ENCODE measurements at regions not wholly inside any gene's neighbourhood (a gene's known extent, or its start where the extent isn't known, plus 50 kb on each side); places are given as distances from the start of the nearest gene placed in this dataset.

DNA sequence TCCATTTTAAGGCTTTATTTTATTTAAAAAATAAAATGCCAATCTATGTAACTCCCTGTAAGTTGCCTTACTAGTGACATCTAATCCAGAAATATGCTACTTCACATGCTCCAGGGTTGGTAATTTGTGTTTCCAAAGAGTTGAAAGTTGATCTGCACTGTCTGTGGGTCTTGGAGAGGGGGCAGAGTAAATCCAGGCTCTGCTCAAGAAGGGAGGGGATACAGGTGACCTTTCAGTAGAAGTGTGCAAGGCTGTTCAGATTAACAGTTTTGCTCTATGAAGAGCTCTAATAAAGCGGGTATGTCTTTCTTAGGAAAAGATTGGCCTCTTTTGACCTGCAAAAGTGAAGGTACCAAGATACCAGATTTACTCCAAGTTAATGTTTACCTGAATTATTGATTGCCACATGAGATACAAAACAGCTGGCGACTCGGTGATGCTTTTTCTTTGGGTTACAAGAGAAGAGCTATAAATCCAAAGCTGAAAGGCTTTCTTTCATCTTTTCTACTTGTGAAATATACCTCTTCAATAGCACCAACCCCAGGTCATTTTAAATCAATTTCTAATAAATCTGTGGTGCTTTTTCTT is 75.6 kb upstream of the FLRT2 start:
- DNase-seq = no peak
- Histone ChIP-seq H3K4me3 (no peak overlapping the region), H3K27me3 (no peaks in the 10 kb centered on the region), H3K36me3 (no peaks in the 10 kb centered on the region), H3K27ac (no peak overlapping the region), H3K9me3 (no peaks in the 10 kb centered on the region), H3K4me1 (no peaks in the 10 kb centered on the region)
- 83 to 88% methylated on average over 3 of the region's 3 CpGs for WGBS, 2 donors (ENCODE audit: low coverage in 1 of 2)
- in situ Hi-C loops (cut with MboI; ENCODE audit: low pct_ligation_motif_present in 1 of 4, low pct_unique_long_range_greater_than_20kb in 1 of 4, low sequenced_read_pairs in 3 of 4) = no loop called here
- TF ChIP-seq POLR2A (IDR thresholded peaks at IDR 0.05) = no peak
- intact Hi-C loops (cut with DNase I; ENCODE audit: low total_unique reads) = no loop called here

DNA sequence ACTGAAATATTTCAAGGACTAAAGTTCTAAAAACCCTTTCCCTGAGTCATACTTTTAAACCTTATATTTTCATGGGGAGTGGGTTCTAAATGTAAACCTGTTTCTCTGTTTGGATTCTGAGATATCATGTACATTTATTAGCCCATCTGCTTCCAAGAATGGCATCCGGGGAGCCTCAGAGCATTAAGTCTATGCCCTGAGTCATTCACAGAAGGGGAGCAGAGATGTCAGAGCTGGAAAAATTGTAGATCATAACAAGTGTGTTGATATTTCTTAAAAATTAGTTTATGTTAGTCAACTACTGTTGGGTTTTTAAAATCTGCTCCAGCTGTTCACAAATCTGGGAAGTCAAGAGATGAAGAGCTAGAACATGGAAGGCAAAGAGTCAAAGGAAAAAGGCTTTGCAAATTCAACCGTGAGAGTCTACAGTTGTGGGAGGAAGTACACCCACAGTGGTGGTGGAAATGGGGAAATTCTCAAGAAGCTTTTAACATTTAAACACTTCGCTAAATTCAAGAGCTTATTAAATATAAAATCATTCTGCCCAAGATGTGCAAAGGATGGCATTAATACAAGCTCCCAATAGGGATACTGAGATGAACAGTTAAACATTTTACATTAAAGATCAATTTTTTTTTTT is 70.5 kb upstream of the FLRT2 start:
- intact Hi-C loops (cut with DNase I; ENCODE audit: low total_unique reads) = no loop called here
- Histone ChIP-seq H3K27me3 (no peaks in the 10 kb centered on the region), H3K9me3 (no peaks in the 10 kb centered on the region), H3K4me3 (no peak overlapping the region), H3K27ac (no peak overlapping the region), H3K36me3 (no peaks in the 10 kb centered on the region), H3K4me1 (no peaks in the 10 kb centered on the region)
- in situ Hi-C loops (cut with MboI; ENCODE audit: low pct_ligation_motif_present in 1 of 4, low pct_unique_long_range_greater_than_20kb in 1 of 4, low sequenced_read_pairs in 3 of 4) = no loop called here
- 62 to 85% methylated on average over 2 to 3 of the region's 3 CpGs for WGBS, 2 donors (ENCODE audit: low coverage in 1 of 2)
- no peak for DNase-seq
- no peak for TF ChIP-seq EP300 (IDR thresholded peaks at IDR 0.05; ENCODE audit: low read depth)
- no peak for TF ChIP-seq POLR2AphosphoS5 (IDR thresholded peaks at IDR 0.05)

DNA sequence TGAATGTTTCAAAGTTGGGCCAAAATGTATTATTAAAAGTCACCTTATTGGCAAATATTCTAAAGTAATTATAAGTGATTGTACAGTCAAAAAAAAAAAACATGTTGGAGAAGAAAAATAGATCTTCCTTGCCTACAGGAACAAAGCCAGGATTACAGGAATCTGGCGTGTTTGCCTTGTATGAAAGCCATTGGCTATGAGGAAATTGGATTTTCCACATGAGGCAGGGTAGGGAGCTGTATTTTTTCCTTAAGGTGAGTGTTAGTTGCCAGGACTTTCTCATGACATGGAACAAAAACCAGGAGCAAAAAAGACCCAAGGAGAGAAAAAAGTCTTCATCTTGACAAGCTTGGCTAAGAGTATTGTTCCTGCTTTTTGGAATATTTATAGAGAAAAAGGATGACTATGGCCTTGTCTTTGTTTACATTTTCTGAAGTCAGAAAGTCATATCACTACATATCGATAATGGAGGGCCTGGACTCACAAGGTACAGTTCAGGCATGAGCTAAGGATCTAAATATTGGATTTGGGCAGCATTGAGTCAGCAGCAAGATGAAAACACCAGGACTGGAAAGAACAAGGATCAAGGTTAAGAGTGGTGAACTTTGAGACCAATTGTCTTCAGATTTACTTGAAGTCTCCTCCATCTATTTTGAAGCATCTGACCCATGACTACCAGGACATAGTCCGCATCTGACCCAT is 68.4 kb upstream of the FLRT2 start:
- Histone ChIP-seq H3K9me3 (no peaks in the 10 kb centered on the region), H3K36me3 (no peaks in the 10 kb centered on the region), H3K4me1 (no peaks in the 10 kb centered on the region), H3K27me3 (no peaks in the 10 kb centered on the region), H3K27ac (no peak overlapping the region), H3K4me3 (no peak overlapping the region)
- WGBS, 2 donors (ENCODE audit: low coverage in 1 of 2) = 71 to 79% methylated on average over 3 of the region's 3 CpGs
- TF ChIP-seq EP300 (IDR thresholded peaks at IDR 0.05; ENCODE audit: low read depth) (no peak), POLR2AphosphoS5 (IDR thresholded peaks at IDR 0.05) (no peak), POLR2A (IDR thresholded peaks at IDR 0.05) (no peak)
- TF ChIP-seq, protein P1, sequence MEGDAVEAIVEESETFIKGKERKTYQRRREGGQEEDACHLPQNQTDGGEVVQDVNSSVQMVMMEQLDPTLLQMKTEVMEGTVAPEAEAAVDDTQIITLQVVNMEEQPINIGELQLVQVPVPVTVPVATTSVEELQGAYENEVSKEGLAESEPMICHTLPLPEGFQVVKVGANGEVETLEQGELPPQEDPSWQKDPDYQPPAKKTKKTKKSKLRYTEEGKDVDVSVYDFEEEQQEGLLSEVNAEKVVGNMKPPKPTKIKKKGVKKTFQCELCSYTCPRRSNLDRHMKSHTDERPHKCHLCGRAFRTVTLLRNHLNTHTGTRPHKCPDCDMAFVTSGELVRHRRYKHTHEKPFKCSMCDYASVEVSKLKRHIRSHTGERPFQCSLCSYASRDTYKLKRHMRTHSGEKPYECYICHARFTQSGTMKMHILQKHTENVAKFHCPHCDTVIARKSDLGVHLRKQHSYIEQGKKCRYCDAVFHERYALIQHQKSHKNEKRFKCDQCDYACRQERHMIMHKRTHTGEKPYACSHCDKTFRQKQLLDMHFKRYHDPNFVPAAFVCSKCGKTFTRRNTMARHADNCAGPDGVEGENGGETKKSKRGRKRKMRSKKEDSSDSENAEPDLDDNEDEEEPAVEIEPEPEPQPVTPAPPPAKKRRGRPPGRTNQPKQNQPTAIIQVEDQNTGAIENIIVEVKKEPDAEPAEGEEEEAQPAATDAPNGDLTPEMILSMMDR (IDR thresholded peaks at IDR 0.05) = no peak
- DNase-seq = no peak
- in situ Hi-C loops (cut with MboI; ENCODE audit: low pct_ligation_motif_present in 1 of 4, low pct_unique_long_range_greater_than_20kb in 1 of 4, low sequenced_read_pairs in 3 of 4) = no loop called here
- intact Hi-C loops (cut with DNase I; ENCODE audit: low total_unique reads) = no loop called here

DNA sequence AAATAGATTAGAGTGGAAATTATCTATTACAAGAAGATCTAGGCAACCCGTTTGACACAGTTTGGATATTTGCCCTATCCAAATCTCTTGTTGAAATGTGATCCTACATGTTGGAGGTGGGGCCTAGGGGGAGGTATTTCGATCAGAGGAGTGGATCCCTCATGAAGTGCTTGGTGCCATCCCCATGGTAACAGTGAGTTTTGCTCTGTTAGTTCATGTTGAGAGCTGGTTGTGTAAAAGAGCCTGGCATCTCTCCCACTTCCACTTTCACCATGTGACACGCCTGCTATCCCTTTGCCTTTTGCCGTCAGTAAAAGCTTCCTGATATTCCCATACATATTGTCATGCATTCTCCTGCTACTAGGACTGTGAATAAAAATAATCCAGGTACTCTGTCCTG is 66.4 kb upstream of the FLRT2 start:
- in situ Hi-C loops (cut with MboI; ENCODE audit: low pct_ligation_motif_present in 1 of 4, low pct_unique_long_range_greater_than_20kb in 1 of 4, low sequenced_read_pairs in 3 of 4) = no loop called here
- intact Hi-C loops (cut with DNase I; ENCODE audit: low total_unique reads) = no loop called here
- H3K9me3 ChIP-seq = no peaks in the 10 kb centered on the region
- H3K4me1 ChIP-seq = no peaks in the 10 kb centered on the region
- 53% methylated on average over 4 of the region's 4 CpGs; no CpG with 5 or more reads in 1 of the 2 donors for WGBS, 2 donors (ENCODE audit: low coverage in 1 of 2)
- TF ChIP-seq POLR2AphosphoS5 (IDR thresholded peaks at IDR 0.05) = no peak
- H3K27me3 ChIP-seq = no peaks in the 10 kb centered on the region
- H3K4me3 ChIP-seq = no peak overlapping the region
- DNase-seq = no peak
- no peaks in the 10 kb centered on the region for H3K36me3 ChIP-seq
- no peak overlapping the region for H3K27ac ChIP-seq

DNA sequence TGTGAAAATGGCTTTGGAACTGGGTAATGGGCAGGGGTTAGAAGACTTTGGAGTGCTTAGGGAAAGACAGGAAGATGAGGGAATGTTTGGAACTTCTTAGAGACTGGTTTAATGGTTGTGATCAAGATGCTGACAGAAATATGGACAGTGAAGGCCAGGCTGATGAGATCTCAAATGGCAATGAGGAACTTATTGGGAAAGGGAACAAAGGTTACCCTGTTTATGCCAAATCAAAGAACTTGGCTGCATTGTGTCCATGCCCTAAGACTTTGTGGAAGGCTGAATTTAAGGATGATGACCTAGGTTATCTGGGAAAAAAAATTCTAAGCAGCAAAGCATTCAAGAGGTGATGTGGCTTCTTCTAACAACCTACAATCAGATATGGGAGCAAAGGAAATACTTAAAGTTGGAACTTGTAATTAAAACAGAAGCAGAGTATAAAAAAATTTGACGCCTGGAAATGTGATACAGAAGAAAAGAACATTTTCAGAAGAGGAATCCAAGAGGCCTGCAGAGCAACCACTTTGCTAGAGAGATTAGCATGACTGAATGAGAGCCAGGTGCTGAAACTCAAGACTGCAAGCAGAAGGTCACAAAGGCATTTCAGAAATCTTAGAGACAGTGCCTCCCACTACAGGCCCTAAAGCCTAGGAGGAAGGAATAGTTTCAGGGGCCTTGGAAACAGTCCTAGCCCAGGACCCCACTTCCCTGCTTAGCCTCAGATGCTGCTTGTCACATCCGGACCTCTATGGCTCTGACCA is 65.6 kb upstream of the FLRT2 start:
- Histone ChIP-seq H3K4me1 (no peaks in the 10 kb centered on the region), H3K27ac (no peak overlapping the region), H3K27me3 (no peaks in the 10 kb centered on the region), H3K4me3 (no peak overlapping the region), H3K9me3 (no peaks in the 10 kb centered on the region), H3K36me3 (no peaks in the 10 kb centered on the region)
- in situ Hi-C loops (cut with MboI; ENCODE audit: low pct_ligation_motif_present in 1 of 4, low pct_unique_long_range_greater_than_20kb in 1 of 4, low sequenced_read_pairs in 3 of 4) (no loop called here), intact Hi-C loops (cut with DNase I; ENCODE audit: low total_unique reads) (no loop called here)
- TF ChIP-seq POLR2A (IDR thresholded peaks at IDR 0.05) = no peak
- TF ChIP-seq POLR2AphosphoS5 (IDR thresholded peaks at IDR 0.05) = no peak
- TF ChIP-seq EP300 (IDR thresholded peaks at IDR 0.05; ENCODE audit: low read depth) = no peak
- TF ChIP-seq, protein P1 (IDR thresholded peaks at IDR 0.05) = no peak
- 89 to 96% methylated on average over 1 to 2 of the region's 2 CpGs for WGBS, 2 donors (ENCODE audit: low coverage in 1 of 2)
- DNase-seq = no peak

All from transverse colon (tissue), 4 donors.